Coronary artery (tissue), 2 donors: ENCODE measurements at regions not wholly inside any gene's neighbourhood (a gene's known extent, or its start where the extent isn't known, plus 50 kb on each side); places are given as distances from the start of the nearest gene placed in this dataset.
A peak's percentile ranks its signal among the peaks of the same experiment; 100 is the strongest.
"Not testable (repeated sequence)": the region's sequence is repeated elsewhere in the genome, so short reads cannot be mapped to it uniquely, and the experiment has no call there.

Experiments
- DNase-seq: peaks from one replicate; pipeline ENCODE4 v3.0.0-alpha.2; 2017; ENCODE audit warnings: low spot score
- H3K27ac ChIP-seq, 2 donors: fragments of 200-600 bp; sonication (generic); one replicate each; pipeline ENCODE4 v1.5.1; 2016 to 2019
- H3K4me3 ChIP-seq: fragments of 200-600 bp; sonication (generic); 2 replicates; pipeline ENCODE4 v1.5.1; 2016; ENCODE audit warnings: mild to moderate bottlenecking, moderate library complexity
- TF ChIP-seq, protein P1 (sequence below): fragments of 200-600 bp; sonication (generic); IDR thresholded peaks from one replicate; pipeline ENCODE4 v1.5.1; 2019; ENCODE audit warnings: antibody characterized with exemption

DNA sequence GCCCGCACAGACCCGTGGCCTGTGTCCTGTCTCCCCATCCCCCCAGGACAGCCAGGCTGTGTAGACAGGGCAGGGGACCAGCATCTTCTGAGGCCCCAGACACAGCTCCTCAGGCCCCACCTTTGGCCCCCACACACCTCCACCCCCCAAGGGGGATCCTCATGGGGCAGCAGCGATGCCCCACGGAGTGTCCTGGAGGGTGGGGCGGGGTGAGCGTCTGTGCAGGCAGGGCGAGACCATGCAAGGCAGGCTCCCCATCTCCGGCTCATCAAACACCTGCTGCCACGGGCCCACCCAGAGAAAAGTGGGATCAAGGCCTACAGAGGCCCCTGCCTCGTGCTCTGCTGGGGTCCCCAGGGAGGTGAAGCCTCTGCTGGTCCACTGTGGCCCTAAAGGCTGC, 118.7 kb upstream of the FOXD4L5 start:
- H3K4me3 ChIP-seq: no peak overlapping the region
- no peak for DNase-seq
- TF ChIP-seq, protein P1, sequence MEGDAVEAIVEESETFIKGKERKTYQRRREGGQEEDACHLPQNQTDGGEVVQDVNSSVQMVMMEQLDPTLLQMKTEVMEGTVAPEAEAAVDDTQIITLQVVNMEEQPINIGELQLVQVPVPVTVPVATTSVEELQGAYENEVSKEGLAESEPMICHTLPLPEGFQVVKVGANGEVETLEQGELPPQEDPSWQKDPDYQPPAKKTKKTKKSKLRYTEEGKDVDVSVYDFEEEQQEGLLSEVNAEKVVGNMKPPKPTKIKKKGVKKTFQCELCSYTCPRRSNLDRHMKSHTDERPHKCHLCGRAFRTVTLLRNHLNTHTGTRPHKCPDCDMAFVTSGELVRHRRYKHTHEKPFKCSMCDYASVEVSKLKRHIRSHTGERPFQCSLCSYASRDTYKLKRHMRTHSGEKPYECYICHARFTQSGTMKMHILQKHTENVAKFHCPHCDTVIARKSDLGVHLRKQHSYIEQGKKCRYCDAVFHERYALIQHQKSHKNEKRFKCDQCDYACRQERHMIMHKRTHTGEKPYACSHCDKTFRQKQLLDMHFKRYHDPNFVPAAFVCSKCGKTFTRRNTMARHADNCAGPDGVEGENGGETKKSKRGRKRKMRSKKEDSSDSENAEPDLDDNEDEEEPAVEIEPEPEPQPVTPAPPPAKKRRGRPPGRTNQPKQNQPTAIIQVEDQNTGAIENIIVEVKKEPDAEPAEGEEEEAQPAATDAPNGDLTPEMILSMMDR: no peak
- H3K27ac ChIP-seq: no peak overlapping the region

DNA sequence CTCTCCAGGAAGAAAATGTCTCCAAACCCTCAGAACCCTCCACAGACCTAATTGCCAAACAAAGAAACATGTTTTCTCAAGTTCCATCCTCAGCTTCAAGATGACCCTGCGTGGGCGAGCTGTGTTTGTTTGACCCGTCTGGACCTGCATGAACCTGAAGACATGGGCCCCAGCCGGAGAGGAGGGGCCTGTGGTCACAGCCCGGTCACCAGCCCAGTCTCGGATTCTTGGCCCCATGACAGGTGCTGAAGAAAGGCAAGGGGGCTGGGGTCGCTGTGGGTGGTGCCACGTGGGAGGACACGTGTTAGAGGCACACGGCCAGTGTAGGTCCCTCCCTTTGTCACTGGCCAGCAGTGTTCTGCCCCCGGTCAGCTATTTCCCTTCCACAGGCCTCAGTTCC, 118.1 kb upstream of the FOXD4L5 start:
- DNase-seq, H3K4me3 ChIP-seq, H3K27ac ChIP-seq: not testable (repeated sequence)

DNA sequence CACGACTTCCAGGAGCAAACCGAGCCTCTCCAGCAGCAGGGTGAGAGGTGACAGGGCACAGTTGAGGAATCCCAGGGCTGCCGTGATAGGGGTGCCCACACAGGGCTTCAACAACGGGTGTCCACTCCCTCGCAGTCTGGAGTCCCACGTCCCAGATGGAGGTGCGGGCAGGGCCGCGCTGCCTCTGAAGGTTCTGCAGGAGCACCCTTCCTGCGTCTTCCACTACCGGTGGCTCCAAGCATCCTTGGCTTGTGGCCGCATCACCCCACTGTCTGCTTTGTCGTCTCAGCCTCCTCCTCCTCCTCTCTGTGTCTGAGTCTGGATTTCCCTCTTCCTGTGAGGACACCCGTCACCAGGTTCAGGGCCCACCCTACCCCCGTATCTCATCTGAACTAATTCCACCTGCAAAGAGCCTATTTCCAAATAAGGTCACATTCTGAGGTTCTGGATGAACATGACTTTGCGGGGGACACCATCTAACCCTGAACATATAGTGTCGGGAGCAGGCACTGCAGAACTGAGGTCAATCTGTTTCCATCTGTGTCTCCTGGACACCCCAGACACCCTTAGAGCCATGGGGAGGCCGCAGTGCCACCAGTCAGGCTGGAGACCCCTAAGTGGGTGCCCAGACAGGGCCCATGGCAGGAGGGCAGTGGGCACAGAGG, 117.3 kb upstream of the FOXD4L5 start:
- DNase-seq, H3K27ac ChIP-seq, H3K4me3 ChIP-seq: not testable (repeated sequence)

DNA sequence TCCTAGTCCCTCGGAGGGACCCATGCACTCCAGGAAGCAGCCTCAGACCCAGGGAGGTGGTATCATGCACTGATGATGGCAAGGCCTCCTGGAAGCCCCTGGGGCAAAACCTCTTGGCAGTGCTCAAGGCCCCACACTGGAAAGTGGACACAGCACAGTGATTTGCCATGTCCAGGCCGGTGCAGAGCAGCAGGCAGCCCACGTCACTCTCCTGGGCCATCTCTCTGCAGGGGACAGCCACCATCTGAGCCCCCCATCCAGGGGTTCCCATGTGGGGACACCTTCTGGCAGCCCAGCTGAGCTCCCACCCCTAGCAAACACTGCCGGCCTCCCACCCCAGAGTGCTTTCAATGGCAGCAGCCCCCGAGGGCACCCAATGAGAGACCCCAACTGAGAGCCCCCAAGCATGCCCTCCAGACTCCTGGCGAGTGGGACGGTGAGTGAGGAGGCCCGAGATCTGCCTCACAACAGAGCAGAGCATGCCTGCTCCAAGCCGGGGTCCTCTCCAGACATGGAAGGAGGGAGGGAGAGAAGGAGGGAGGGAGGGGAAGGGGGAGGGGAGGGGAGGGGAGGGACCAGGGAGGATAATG, 116.5 kb upstream of the FOXD4L5 start:
- H3K4me3 ChIP-seq, H3K27ac ChIP-seq, DNase-seq: not testable (repeated sequence)

DNA sequence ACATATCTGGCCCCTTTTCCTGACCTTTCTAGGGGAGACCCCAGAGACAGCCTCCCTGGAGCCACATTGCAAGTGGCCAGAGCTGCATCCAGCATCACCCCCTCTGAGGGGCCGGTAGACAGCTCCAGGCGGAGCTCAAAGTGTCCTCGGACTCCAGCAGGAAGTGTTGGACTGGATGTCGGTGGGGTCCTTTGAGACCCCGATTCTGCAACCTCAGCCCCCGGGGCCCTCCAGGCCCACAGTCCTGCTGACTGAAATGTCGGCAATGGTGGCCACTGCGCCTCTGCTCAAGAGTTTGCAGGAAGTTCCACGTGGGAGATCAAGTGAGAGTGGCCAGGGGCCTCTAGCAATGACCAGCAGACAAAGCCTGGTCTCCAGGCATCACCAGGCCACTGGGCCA, 115.9 kb upstream of the FOXD4L5 start:
- DNase-seq: no peak
- H3K27ac ChIP-seq: no peak overlapping the region
- no peak overlapping the region for H3K4me3 ChIP-seq
- TF ChIP-seq, protein P1: no peak

DNA sequence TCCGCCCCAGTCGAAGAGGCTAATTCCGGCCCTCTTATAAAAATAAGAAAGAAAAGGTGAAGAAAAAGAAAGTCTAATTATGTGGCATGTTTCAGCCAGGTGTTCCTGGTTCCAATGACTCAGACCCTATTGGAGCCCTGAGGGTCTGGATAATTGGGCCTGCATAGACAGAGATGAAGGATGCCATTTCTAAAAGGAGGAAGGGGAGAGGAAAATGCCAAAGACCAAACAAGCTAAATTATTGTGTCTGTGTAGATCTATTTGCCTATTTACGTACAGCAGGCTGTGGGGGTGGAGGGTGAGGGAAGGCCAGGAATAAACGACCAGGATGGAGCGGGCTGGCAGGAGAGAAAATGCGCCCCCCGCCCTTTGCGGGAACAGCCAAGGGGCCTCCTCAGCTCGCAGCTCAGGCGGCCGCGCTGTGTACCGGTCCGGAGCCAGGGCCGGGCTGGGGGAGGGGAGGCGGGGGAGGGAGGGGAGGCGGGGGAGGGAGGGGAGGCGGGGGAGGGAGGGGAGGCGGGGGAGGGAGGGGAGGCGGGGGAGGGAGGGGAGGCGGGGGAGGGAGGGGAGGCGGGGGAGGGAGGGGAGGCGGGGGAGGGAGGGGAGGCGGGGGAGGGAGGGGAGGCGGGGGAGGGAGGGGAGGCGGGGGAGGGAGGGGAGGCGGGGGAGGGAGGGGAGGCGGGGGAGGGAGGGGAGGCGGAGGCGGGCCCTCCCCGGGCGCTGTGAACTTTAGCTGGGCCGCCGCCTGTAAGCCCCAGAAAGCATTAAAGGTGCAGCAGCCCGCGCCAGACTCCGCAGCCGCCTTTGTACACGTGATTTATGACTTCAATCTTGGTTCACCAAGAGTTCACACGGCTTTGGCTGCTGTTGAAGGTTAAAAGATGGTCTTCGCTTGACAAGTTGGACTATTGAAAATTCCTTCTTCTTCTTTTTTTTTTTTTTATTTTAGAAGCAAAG, 113.0 kb upstream of the FOXD4L5 start:
- not testable (repeated sequence) for H3K27ac ChIP-seq, H3K4me3 ChIP-seq, DNase-seq

DNA sequence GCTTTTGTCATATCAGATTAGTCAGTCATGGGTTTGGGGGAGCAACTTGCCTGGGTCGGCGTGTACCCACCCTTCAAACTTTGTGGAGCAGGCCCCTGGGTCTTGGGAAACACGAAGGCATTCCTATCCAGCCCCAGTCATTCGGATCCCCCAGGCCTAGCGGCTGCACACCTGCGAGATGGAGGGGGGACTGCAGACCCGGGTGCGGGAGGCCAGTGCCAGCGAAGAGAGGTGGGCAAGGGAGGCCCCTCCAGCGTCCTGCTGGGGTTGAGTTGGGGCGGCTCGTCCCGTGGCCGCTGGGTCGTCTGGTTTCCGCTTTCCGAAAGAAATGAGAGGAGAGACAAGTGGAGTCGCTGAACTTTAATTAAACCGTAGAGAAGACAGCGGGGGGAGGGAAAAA, 112.2 kb upstream of the FOXD4L5 start:
- H3K4me3 ChIP-seq, DNase-seq, H3K27ac ChIP-seq: not testable (repeated sequence)

DNA sequence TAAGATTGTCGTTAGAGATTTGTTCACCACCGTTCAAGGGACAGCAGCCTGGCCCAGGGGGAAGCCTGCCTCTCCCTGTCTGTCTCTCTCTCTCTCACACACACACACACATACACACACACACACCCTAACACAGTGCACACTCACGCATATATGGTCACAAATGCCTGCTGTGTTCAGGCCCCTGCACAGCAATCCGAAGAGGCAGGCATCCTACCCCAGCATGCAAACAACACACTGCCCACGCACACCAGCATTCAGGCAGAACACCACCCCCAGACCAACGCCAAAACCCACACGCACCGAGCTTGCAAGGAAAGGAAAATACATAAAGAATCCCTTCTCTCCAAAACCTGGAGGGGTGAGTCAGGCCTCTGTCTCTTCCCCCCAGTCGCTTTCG, 111.6 kb upstream of the FOXD4L5 start:
- H3K27ac ChIP-seq, DNase-seq, H3K4me3 ChIP-seq: not testable (repeated sequence)

DNA sequence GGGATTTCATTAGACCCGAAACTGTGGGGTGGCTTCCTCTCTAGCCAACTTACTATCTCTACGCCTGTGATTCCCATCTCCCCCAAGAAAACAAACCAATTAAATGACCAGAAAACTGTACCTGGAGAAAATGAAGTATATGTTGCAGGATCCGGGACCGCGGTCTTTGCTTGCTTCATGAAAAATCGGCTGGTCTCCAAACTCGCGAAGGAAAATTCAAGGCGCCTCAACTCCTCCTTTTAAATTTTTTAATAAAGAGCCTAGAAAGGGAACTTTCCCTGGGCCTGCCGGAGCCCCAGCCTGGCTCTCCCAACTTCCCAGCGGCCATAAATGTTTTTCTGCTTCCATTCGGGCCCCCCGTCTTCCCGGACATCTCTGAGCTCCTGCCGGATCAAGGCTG, 110.8 kb upstream of the FOXD4L5 start:
- DNase-seq, H3K27ac ChIP-seq: not testable (repeated sequence)

DNA sequence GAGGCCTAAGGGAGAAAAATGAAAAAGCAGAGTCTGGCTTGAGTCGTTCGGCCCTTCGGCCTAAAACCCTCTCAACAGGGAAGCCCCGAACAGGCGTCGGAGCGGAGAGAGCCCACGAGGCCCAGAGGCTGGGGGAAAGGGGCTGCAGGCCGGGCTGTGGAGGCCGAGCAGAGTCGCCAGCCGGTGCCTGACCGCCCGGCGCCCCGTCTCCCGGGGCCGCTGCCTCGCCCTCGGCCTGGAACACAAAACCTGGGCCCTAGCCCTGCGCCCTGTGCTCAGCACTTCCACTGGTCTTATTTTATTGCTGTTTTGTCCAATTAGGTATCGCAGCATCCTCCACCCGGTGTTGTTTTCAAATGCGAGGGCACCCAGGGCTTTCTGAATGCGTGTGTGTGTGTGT, 110.1 kb upstream of the FOXD4L5 start:
- DNase-seq, H3K4me3 ChIP-seq, H3K27ac ChIP-seq: not testable (repeated sequence)

More for the DNA sequence above, 110.8 kb upstream of the FOXD4L5 start:
- not testable (repeated sequence) for H3K4me3 ChIP-seq

DNA sequence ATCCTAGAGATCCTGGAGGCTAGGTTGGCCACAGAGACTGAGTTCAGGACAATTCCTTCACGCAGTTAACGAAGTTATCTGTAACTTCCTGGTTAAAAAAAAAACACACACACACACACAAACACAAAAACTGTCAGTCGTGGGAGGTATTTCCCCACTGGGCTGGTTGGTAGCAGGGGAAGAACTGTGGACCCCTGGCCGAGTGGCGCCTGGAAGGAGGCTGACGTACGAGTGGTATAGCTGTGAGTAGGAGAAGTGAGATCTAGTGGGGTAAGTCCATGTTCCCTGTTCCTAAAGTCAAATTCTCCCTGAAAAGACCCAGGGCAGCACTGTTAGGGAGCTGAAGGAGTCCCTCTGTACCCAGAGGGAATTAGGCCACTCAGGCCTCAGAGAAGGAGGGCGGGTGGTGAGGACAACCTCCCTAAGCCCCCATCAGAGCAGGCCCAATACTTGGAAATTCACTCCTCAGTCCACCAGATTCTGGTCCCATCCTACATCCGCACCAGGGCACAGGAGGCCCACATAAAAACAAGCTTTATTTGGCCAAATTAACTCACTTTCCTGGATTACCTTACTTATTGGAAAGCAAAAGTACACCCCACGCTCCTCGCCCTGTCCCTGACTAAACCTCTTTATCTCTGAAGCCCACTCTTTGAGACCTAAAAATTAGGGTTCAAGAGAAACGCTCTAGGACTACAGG, 108.3 kb upstream of the FOXD4L5 start:
- not testable (repeated sequence) for DNase-seq, H3K27ac ChIP-seq, H3K4me3 ChIP-seq

DNA sequence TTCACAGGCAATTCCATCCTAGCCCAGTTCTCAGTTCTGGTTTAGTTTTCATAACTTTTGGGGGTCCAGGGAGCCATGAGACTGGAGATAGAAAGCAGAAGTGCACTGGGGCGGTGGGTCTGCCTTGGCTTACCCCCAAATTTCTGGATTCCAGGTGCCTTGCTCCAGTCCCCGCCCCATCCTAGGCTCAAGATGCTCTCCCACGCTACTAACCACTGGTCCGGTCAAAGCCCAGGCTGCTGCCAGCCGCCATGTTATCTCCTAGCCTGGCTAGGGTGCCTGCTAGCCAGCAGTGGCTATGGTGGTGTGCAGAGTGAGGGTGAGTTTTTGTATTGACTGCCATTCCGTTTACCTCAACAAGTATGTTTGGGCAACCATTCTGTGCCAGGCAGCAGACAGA, 107.6 kb upstream of the FOXD4L5 start:
- H3K4me3 ChIP-seq, DNase-seq, H3K27ac ChIP-seq: not testable (repeated sequence)

DNA sequence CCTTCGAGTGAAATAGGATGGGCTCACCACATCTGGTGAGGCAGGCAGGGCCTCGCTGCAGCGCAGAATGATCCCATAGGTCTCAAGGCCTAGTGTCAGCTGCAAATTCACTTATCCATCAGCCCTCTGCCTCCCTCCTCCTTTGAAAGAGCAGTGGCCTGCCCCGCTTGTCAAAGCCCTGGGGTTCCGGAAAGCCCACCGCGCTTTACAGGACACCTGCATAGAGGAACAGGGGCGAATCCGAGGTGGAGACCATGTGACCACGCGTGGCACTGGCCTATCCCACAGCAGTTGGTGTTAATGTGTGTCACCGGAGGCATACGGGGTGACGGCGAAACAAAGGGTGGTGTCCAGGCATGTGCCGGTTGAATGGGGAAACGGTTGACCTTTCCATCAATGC, 104.7 kb upstream of the FOXD4L5 start:
- DNase-seq, H3K27ac ChIP-seq, H3K4me3 ChIP-seq: not testable (repeated sequence)

DNA sequence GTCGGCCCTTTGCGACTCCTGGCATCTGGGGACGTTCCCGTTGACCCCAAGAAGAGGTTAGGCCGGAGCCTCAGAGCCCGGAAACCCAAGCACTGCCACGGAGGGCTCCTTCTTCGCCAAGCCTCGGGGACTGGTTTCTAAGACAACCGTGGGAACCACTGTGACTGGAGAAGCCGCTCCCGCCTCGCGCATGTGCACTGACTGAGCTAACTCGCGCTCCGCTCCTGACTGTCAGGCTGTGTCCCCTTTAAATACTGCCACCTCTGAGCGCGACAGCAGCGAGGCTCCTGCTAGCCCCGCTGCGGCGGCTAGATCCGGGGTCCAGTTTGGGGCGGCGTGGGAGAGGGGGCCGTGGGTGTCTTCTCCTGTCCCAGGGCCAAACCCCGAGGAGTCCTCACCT, 104.2 kb upstream of the FOXD4L5 start:
- not testable (repeated sequence) for H3K4me3 ChIP-seq, DNase-seq

DNA sequence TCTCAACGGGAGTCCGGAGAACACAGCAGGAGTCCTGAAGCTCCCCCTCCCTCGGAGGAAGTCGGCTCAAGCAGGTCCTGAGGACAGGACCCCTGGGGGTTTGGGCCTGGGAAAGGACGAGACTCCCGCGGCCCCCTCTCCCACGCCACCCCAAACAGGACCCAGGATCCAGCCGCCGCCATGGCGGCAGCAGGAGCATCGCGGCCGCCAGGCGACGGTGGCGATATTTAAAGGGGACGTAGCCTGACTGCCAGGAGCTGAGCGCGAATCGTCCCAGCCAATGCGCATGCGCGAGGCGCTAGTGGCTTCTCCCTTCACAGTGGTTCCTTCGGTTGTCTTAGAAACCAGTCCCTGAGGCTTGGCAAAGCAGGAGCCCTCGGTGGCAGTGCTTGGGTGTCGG, 101.7 kb upstream of the FOXD4L5 start:
- H3K27ac ChIP-seq: peak overlapping the region in 1 of 2 donors; percentile 59
- DNase-seq: peak; percentile 81

More for the DNA sequence above, 104.2 kb upstream of the FOXD4L5 start:
- not testable (repeated sequence) for H3K27ac ChIP-seq

DNA sequence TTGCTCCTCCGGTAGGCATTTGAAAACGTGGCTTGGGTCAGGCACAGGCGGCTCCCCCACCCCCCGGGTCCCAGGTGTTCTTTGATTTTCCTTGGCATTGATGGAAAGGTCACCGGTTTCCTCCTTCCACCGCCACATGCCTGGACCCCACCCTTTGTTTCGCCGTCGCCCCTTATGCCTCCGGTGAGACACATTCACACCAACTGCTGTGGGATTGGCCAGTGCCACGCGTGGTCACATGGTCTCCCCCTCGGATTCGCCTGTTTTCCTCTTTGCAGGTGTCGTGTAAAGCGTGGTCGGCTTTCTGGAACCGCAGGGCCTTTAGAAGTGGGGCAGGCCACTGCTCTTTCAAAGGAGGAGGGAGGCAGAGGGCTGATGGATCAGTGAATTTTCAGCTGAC, 101.2 kb upstream of the FOXD4L5 start:
- not testable (repeated sequence) for H3K27ac ChIP-seq, H3K4me3 ChIP-seq, DNase-seq

More for the DNA sequence above, 101.7 kb upstream of the FOXD4L5 start:
- peak overlapping the region; percentile 66 for H3K4me3 ChIP-seq
